ENCODE measurements at regions not wholly inside any gene's neighbourhood (a gene's known extent, or its start where the extent isn't known, plus 50 kb on each side); places are given as distances from the start of the nearest gene placed in this dataset.

- DNase-seq (ENCODE audit: low read depth), result no peak
Measured at GRCh38 chr2:216575465-216575864, 57.8 kb upstream of the IGFBP2 start.

- DNase-seq (ENCODE audit: low read depth), result no peak
Measured at GRCh38 chr2:216576616-216577015, 56.6 kb upstream of the IGFBP2 start.

GRCh38 chr2:216578325-216578724 is 54.9 kb upstream of the IGFBP2 start:
- peak; percentile 65 for DNase-seq (ENCODE audit: low read depth)

- DNase-seq (ENCODE audit: low read depth), result peak; percentile 83
Measured at GRCh38 chr2:216583147-216583546, 50.1 kb upstream of the IGFBP2 start.
